ENCODE measurements at regions not wholly inside any gene's neighbourhood (a gene's known extent, or its start where the extent isn't known, plus 50 kb on each side); places are given as distances from the start of the nearest gene placed in this dataset.
"Not testable (repeated sequence)": the region's sequence is repeated elsewhere in the genome, so short reads cannot be mapped to it uniquely, and the experiment has no call there.

GRCh38 chrX:121733514-121733913 is 686.1 kb downstream of the GLUD2 start:
- DNase-seq, result no peak

DNA sequence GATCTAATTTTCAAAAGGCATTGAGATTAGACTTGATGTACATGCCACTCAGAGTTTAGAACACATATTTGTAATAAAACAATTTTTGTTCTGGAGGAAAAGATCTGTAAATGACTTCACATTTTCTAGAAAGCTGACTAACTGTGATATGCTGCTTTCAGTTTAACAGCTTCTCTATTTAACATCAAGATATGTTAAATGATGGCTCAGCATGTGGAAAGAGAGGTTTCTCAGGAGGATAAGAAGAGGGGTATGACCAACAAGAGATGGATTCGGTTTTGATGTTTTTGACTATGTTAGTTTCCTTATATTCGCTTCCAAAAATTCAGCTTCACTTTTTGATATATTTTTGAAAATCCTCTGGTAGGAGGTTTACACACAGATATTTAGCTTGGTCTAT is 698.7 kb downstream of the GLUD2 start:
- DNase-seq, result no peak

DNA sequence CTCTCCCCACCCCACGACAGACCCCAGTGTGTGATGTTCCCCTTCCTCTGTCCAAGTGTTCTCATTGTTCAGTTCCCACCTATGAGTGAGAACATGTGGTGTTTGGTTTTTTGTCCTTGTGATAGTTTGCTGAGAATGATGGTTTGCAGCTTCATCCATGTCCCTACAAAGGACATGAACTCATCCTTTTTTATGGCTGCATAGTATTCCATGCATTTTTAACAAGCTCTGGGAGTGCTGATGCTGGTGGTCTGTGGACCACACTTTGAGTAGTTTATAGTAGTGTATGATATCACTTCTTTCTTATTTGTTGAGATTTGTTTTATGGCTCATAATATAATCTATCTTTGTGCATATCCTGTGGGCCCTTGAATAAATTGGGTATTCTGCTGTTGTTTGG is 706.2 kb downstream of the GLUD2 start:
- DNase-seq, result not testable (repeated sequence)

DNA sequence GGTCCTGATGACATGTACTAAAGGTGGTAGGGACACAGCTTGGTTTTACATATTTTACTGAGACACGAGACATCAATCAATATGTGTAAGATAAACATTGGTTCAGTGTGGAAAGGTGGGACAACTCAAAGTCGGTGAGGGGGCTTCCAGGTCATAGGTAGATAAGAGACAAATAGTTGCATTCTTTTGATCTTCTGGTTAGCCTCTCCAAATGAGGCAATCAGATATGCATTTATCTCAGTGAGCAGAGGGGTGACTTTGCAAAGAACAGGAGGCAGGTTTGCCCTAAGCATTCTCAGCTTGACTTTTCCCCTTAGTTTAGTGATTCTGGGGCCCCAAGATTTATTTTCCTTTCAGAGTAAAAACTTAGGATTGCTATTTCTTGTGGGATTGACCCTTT is 706.9 kb downstream of the GLUD2 start:
- no peak for DNase-seq

DNA sequence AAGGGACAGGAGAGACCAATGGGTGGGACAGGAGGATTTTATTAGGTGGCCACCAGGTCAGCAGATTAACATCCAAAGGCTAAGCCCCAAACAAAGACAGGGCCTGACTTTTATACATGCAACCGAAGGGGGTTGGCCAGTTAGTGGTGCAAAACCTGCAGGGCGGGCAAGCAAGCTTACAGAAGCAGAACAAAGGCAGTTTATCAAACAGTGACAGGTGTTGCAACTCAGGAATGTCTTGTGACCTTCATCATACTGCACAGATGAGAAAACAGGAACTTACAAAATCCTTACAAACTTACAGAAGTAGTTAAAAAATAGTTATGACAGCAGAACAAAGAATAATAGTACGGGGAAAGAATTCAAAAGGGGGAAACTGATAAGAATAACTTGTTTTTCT is 708.1 kb downstream of the GLUD2 start:
- no peak for DNase-seq

DNA sequence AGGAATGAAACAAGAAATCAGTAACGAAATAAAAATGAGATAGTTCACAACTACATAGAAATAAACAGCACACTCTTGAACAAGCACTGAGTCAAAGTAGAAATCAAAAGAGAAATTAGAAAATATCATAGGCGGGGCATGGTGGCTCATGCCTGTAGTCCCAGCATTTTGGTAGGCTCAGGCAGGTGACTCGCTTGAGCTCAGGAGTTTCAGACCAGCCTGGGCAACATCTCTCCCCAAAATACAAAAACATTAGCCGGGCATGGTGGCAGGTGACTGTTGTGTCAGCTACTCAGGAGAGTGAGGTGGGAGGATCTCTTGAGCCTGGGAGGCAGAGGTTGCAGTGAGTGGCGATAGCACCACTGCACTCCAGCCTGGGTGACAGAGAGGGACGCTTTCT is 714.4 kb downstream of the GLUD2 start:
- no peak for DNase-seq

DNA sequence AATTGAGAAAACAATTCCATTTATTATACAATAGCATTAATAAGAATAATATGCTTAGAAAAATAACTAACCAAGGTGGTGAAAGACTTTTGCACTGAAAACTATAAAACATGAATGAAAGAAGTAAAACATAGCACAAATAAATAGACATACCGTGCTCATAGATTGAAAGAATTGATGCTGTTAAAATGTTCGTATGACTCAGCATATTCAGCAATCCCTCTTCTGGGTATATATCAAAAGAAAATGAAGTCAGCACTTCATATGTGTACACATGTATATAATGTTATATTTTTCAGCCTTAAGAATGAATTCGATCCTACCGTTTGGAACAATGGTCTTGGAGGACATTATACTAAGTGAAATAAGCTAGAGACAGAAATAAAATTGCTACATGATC is 716.3 kb downstream of the GLUD2 start:
- DNase-seq, result no peak

DNA sequence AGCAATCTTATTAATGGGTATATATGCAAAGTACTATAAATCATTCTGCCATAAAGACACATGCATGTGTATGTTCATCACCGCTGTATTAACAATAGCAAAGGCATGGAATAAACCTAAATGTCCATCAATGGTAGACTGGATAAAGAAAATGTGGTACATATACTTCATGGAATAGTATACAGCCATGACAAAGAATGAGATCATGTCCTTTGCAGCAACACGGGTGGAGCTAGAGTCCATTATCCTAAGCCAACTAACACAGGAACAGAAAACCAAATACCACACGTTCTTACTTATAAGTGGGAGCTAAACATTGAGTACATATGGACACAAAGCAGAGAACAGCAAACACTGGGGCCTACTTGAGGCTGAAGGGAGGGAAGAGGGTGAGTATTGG is 720.8 kb downstream of the GLUD2 start:
- not testable (repeated sequence) for DNase-seq

DNA sequence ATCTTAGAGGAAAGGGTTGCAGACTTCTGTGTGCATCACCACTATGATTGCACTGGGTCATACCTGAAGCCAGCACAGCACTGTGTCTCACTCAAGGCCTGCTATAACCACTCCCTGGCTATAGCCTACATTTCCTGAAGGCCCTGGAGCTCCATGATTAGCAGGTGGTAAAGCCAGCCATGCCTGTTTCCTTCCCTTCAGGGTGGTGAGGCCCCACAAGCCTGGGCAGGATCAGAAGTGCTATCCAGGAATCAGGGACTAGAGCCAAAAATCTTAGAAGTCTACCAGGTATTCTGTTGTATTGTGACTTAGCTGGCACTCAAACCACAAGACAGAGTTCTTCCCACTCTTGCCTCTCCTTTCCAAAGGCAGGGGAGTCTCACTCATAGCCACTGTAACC is 734.6 kb downstream of the GLUD2 start:
- no peak for DNase-seq

DNA sequence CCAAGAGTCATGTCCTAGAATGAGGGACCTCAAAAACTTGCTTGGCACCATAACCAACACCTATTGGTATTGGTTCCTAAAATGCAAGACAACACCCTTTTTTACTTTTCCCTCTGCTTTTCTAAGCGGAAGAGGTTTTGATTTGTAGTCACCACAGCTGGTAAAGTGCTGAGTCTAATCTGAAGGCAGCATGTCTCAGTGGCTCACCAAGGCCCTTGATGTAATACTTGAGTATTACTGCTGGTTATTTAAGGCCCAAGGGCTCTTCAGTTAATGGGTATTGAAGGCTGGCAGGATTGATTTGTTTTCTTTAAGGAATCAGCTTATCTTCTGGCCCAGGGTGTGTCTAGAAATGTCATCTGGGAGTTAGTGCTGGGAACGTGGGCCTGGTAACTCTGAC is 735.1 kb downstream of the GLUD2 start:
- DNase-seq, result no peak

- DNase-seq, result no peak
Measured at GRCh38 chrX:121782976-121783375, 735.6 kb downstream of the GLUD2 start.

DNA sequence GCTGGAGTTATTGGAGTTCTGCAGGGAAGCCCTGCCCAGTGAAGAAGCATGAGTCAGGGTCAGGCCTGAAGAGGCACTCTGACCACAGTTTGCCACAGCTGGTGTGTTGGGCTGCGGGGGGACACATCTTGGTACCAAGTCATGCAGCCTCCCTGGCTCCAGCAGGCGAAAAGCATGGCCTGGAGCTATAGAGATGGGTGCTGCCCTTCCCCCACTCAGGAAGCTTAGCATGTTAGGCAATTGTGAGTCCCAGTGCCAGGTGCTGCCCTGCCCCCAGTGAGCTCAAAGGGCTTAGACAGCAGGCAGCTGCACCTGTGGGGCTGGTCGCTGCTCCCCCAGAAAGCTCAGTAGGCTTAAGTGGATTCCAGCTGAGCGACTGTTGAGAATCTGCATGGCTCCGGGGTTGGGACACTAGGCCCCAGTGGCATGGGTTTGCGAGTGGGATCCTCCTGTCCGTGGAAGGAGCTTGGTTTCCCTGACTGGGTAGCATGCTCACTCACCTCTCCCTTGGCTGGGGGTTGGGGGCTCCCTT is 755.5 kb downstream of the GLUD2 start:
- no peak for DNase-seq

DNA sequence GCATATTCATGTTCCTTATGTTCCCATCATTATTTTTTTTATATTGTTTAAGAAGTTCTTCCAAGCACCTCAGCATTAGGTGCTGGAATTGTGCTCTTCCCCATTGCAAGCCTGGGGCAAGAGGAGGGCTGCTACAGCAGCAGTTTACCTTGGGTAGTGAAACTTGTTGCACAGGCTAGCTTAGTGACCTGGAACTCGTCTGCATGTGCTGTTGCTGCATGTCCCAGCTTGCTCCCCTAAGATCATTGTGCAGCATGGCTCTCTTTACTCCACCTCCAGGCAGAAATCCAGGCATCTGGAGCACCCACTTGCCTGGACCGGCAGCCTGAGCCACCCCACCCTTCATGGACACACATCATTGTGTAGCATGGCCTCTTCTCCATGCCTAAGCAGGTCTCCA is 776.0 kb downstream of the GLUD2 start:
- DNase-seq, result no peak

DNA sequence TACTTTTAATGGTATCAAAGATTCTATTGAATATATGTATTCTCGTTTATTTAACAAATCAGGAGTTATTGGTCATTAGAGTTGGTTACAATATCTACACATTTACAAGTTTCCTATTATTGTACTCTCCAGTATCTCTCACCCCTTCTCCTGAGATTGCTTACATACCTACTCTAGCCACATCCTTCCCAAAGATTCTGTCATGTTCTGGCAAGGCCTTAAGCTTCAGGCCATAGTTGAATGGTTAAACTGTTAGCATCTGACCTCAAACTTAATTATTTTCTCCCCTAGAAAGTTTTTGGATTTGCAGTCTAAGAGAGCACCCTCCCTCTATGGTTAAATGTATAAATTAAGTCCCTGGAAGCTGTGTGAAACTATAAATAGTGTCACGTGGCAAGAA is 784.2 kb downstream of the GLUD2 start:
- no peak for DNase-seq

- DNase-seq, result no peak
Measured at GRCh38 chrX:121832446-121832845, 785.0 kb downstream of the GLUD2 start.

DNA sequence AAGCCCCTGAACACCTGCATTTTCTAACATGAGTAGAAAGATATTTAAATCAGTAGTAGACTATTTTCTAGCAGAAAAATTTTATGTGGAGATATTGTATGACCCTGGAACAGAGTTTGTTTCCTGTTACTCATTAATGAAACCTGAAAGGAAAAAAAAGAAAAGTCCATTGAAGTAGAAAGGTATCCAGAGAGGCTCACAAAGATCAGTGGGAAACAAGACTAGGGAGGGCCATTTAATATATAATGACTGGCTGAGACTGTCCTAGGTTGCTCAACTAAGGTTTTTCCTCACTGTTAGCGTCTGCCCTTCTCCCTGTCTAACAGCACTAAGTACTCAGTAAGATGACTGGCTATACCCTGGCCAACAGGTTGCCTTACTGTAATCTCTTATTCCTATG is 788.6 kb downstream of the GLUD2 start:
- no peak for DNase-seq

DNA sequence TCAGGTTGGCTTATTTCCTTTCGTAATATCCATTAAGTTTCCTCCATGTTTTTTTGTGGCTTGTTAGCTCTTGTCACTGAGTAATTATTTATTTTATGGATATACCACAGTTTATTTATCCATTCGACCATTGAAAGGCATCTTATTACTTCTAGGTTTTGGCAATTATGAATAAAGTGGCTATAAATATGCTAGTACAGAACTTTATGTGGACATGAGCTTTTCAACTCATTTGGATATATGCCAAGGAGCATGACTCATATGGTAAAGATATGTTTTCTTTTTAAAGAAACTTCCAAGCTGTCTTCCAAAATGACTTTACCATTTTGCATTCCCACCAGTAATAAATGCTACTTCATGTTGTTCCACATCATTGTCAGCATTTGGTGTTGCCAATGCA is 803.6 kb downstream of the GLUD2 start:
- DNase-seq, result no peak

DNA sequence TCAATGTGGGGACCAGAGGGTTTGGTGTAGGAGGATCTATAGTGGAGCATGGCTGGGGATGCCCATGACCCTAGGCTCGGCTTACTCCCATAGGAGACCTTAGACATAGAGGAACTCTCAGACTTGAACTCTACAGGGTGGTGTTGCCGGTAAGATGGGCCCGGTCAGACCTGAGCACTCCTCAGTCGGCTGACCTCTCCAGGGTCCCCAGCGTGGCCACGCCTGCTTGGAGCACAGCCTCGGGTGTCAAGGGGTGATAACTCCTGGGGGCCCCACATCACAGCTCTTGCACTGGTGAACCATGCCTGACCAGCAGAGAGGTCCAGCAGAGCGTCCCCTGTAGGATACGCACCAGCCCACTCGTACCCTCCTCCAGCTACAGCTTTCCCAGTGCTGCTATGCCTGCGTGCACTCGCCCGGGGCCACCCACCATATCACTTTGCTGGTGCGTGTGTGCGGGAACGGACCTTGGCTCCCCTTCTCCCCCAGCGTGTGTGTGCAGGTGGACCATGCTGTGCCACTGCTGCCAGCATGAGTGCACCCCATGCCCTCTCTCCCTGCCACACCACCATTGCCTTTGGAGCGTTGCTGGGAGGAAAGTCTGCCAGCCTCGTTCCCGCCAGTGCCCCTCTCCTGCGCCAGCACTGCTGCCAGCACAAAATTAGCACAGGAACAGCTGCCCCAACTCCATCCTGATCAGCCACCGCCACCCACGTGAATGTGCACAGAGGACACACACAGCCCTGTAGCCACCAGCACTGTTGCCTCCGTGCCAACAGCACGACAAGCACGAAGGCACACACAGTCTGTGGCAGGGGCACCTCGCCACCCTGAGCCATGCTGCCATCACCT is 806.6 kb downstream of the GLUD2 start:
- DNase-seq, result no peak

DNA sequence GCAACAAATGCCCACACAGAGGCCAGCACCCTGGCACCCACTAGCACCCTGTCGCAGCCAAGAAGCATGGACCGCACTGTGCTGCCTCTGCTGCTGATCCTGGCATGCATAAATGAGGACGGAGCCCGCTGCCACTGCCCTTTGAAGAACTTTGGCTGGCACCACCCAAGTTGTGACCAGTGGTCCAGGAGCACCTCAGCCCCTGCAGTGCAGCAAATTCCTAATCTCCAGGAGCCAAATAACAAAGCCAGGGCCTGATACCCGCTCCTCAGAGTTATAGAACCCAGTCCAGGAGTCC is 807.2 kb downstream of the GLUD2 start:
- no peak for DNase-seq

- no peak for DNase-seq
Measured at GRCh38 chrX:121858867-121859647, 811.6 kb downstream of the GLUD2 start.

DNA sequence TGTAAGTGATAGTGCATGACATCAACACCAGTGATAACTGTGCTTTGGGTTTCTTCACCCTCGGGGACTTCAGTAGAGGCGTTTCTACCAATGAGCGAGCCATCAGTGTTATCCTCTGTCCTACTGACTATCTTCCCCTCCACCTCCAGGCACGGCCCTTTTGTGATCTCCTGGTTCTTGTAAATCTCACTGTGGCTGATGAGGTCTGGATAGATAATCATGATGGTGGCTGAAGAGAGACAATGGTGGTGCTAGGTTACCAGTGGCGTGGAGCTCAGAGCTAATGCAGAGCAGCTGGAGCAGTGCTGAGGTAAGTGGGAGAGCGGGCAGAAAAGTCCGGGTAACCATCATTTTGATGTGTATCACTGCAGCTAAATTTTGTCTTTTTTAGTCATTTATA is 816.6 kb downstream of the GLUD2 start:
- no peak for DNase-seq

DNA sequence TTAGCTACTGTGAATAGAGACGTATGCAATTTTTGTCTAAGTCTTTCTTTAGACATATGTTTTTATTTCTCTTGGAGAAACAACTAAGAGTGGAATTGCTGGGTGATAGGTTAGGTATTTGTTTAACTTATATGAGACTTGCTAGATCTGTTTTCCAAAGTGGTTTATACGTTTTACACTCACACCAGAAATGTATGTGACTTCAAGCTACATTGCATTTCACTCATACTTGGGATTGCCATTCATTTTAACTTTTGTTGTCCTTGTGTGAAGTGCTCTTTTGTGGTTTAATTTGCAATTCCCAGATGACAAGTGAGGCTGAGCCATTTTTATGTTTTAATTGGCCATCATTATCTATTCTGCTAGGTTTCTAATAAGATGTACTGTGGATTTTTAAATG is 817.2 kb downstream of the GLUD2 start:
- DNase-seq, result no peak

DNA sequence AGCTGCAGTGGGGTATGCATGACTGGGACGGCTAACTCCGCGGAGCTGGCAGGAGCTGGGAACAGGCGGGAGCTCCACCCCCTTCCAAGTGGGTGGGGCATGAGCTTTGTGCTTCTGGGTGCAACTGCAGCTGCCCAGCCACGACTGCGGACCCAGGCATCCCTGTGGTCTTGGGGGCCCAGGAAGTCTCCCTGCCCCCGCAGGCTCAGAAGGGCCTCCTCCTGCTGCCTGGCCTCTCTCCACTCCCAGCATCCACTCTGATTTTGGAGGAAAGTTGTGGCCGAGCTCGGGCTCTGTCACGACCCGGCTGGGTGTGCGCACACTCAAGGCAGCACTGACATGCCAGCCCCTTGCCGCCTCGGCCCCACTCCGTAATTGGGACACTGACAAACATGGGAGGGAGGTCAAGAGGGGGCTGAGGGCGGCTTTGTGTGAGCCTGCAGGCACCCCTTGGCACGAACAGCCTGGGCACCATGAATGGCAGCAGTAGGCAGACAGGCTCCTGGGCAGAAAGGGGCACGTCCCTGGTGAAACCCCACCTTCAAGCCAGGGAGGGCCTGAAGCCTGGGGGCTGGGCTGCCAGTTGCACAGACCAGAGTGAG is 822.6 kb downstream of the GLUD2 start:
- no peak for DNase-seq

GRCh38 chrX:121871122-121871521 is 823.7 kb downstream of the GLUD2 start:
- no peak for DNase-seq
